ENCODE measurements at regions not wholly inside any gene's neighbourhood (a gene's known extent, or its start where the extent isn't known, plus 50 kb on each side); places are given as distances from the start of the nearest gene placed in this dataset.

DNA sequence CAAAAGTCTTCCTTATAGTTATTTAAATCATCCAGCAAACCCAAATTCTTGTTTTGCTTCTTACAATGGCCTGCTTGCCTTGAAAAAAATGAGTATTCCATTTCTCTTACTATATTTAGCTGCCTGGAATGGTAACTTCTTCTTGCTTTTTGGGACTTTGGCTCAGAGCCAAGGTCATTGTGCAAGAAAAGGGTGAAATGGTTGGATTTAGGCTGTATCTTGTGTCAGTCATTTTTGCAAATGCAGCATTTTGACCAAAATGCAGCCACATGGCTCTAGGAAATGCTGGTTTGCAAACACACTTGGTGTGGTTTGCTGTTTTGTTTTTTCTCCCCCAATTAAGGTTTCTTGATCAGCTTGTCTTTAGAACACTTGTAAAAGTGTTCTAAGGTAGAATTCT lies 133.3 kb upstream of the ELL2 start:
- Mint-ChIP-seq H3K36me3 (ENCODE audit: low read depth) (0 out of 2 replicates have a peak, but pooled peaks cover 4% of the 10 kb centered on the region), H3K9me3 (no peaks in the 10 kb centered on the region; the same call in 1 of the 2 replicates), H3K4me3 (no peak overlapping the region), H3K27ac (no peak overlapping the region), H3K27me3 (ENCODE audit: insufficient read depth) (no peaks in the 10 kb centered on the region; the same call in 1 of the 2 replicates), H3K4me1 (ENCODE audit: low read depth) (peaks cover 49% of the 10 kb centered on the region)
- TF ChIP-seq, protein P1, sequence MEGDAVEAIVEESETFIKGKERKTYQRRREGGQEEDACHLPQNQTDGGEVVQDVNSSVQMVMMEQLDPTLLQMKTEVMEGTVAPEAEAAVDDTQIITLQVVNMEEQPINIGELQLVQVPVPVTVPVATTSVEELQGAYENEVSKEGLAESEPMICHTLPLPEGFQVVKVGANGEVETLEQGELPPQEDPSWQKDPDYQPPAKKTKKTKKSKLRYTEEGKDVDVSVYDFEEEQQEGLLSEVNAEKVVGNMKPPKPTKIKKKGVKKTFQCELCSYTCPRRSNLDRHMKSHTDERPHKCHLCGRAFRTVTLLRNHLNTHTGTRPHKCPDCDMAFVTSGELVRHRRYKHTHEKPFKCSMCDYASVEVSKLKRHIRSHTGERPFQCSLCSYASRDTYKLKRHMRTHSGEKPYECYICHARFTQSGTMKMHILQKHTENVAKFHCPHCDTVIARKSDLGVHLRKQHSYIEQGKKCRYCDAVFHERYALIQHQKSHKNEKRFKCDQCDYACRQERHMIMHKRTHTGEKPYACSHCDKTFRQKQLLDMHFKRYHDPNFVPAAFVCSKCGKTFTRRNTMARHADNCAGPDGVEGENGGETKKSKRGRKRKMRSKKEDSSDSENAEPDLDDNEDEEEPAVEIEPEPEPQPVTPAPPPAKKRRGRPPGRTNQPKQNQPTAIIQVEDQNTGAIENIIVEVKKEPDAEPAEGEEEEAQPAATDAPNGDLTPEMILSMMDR (IDR thresholded peaks at IDR 0.05) = no peak
- no peak for DNase-seq

DNA sequence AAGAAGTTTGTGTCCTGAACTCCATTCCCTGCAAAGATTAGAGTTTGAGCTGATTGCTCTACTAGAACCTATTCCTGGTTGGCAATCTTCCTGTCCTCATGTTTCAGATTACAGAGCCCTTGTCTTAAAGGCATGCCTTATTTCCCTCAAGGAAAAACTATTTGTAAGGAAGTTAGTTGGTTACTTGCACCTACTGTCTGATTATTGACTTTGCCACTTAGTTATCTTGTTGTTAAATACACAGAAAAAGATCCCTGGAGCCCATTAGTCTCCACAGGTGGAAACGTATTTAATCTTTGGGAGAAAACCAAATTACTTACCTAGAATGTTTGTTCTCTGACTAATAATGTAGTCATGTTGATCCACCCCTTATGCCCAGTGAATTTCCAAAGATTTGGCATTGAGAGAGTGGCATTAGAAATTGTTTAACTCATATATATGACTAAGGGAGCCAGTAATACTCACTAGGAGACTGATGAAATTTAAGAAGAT lies 132.3 kb upstream of the ELL2 start:
- H3K27me3 Mint-ChIP-seq (ENCODE audit: insufficient read depth) = no peaks in the 10 kb centered on the region; the same call in 1 of the 2 replicates
- TF ChIP-seq, protein P1 (IDR thresholded peaks at IDR 0.05) = no peak
- H3K4me1 Mint-ChIP-seq (ENCODE audit: low read depth) = peaks cover 50% of the 10 kb centered on the region
- peak; percentile 9 for DNase-seq
- H3K4me3 Mint-ChIP-seq = no peak overlapping the region
- H3K27ac Mint-ChIP-seq = peak overlapping the region; percentile 6; the same call in 1 of the 2 replicates
- 0 out of 2 replicates have a peak, but pooled peaks cover 4% of the 10 kb centered on the region for H3K36me3 Mint-ChIP-seq (ENCODE audit: low read depth)
- no peaks in the 10 kb centered on the region; the same call in 1 of the 2 replicates for H3K9me3 Mint-ChIP-seq

DNA sequence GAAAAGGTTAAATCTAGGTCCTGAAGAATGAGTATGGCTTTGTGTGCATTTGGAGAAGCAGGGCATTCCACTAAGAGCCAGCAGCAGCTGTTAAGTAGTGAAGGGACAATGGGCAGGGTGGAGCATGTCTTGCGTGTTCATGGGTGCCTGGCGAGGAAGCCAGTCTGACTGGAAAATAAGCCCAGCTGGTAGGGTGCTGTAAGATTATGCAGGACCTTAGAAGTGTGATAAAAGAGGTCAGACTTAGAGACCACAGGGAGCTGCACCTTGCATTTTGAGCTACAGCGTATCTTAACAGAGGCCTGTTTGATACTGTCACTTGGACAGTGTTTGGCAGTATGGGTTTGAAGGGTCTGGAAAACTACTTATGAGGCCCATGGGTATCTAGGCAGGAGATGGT lies 131.7 kb upstream of the ELL2 start:
- DNase-seq = no peak
- Mint-ChIP-seq H3K4me1 (ENCODE audit: low read depth) (peaks cover 55% of the 10 kb centered on the region), H3K36me3 (ENCODE audit: low read depth) (no peaks in the 10 kb centered on the region), H3K4me3 (no peak overlapping the region), H3K27ac (no peak overlapping the region), H3K27me3 (ENCODE audit: insufficient read depth) (no peaks in the 10 kb centered on the region; the same call in 1 of the 2 replicates), H3K9me3 (no peaks in the 10 kb centered on the region; the same call in 1 of the 2 replicates)
- TF ChIP-seq, protein P1 (IDR thresholded peaks at IDR 0.05) = no peak

DNA sequence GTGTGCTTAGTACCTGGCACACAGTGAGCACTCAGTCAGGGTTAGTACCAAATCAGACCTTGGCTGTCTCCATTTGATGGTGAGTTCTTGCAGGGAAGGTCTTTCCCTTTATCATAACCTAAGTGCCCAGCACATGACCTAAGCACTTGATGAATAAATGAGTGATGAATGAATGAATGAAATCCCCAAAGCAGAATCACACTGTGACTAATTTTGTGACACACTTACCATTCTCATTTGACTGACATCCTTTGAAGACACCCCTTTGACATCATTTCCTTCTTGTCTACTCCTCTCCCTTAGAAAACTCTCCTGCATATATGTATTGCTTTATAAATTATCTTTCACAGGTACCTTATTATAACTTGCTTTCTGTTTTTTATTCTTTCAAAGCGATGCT lies 130.2 kb upstream of the ELL2 start:
- Mint-ChIP-seq H3K36me3 (ENCODE audit: low read depth) (no peaks in the 10 kb centered on the region), H3K4me1 (ENCODE audit: low read depth) (peaks cover 55% of the 10 kb centered on the region), H3K27me3 (ENCODE audit: insufficient read depth) (no peaks in the 10 kb centered on the region; the same call in 1 of the 2 replicates), H3K9me3 (no peaks in the 10 kb centered on the region), H3K27ac (no peak overlapping the region), H3K4me3 (no peak overlapping the region)
- TF ChIP-seq, protein P1 (IDR thresholded peaks at IDR 0.05) = no peak
- no peak for DNase-seq

DNA sequence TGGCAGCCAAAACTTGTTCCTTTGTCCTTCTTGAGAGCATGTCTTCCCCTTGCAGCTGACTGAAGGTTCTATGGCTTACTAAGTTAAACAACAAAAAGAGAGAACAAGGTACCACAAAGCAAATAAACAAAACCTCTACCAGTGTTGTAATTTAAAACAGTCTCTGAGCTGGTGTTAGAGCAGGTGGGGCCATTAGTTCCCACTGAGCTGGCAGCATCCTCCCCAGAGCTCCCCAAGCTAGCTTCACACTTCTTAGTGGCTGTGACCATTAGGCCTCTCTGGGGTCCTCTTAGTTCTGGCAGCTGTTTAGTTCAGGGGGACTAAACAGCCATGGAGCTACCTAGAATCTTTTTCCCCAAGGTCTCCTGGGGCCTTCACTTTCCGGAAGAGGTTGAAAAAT lies 128.6 kb upstream of the ELL2 start:
- no peaks in the 10 kb centered on the region for H3K9me3 Mint-ChIP-seq
- TF ChIP-seq, protein P1 (IDR thresholded peaks at IDR 0.05) = no peak
- no peaks in the 10 kb centered on the region; the same call in 1 of the 2 replicates for H3K27me3 Mint-ChIP-seq (ENCODE audit: insufficient read depth)
- H3K27ac Mint-ChIP-seq = no peak overlapping the region
- no peaks in the 10 kb centered on the region for H3K36me3 Mint-ChIP-seq (ENCODE audit: low read depth)
- DNase-seq = no peak
- H3K4me3 Mint-ChIP-seq = no peak overlapping the region
- H3K4me1 Mint-ChIP-seq (ENCODE audit: low read depth) = peaks cover 45% of the 10 kb centered on the region

Data from HFFc6 (cell line).